GM18505 (cell line): ENCODE measurements at regions not wholly inside any gene's neighbourhood (a gene's known extent, or its start where the extent isn't known, plus 50 kb on each side); places are given as distances from the start of the nearest gene placed in this dataset.

Source experiments
- ATAC-seq: cut with Tn5 transposase; IDR thresholded peaks from one replicate; pipeline ENCODE4 v1.9.1; 2021; ENCODE audit not compliant: unreplicated experiment
- POLR2A ChIP-seq: IDR thresholded peaks from 4 replicates; pipeline ENCODE4 v1.6.1; 2011; ENCODE audit warnings: borderline replicate concordance; ENCODE audit not compliant: insufficient read depth, insufficient read length; ENCODE audit errors: extremely low read depth

- ATAC-seq, result no peak
Measured at GRCh38 chrX:87727620-87728019, 210.0 kb downstream of the KLHL4 start.

GRCh38 chrX:87728024-87728423, 210.4 kb downstream of the KLHL4 start:
- TF ChIP-seq POLR2A, result no peak
- ATAC-seq, result no peak

More at GRCh38 chrX:87727620-87728019, 210.0 kb downstream of the KLHL4 start:
- TF ChIP-seq POLR2A, result no peak

- TF ChIP-seq POLR2A, result no peak
- no peak for ATAC-seq
Measured at GRCh38 chrX:87728459-87728858, 210.9 kb downstream of the KLHL4 start.

- no peak for TF ChIP-seq POLR2A
- no peak for ATAC-seq
Measured at GRCh38 chrX:87732133-87732532, 214.5 kb downstream of the KLHL4 start.

- TF ChIP-seq POLR2A, result no peak
- no peak for ATAC-seq
Measured at GRCh38 chrX:87736576-87736975, 219.0 kb downstream of the KLHL4 start.

GRCh38 chrX:87744391-87744790, 226.8 kb downstream of the KLHL4 start:
- ATAC-seq, result no peak
- TF ChIP-seq POLR2A, result no peak

GRCh38 chrX:87755493-87755892, 237.9 kb downstream of the KLHL4 start:
- ATAC-seq, result no peak
- TF ChIP-seq POLR2A, result no peak

- no peak for TF ChIP-seq POLR2A
- ATAC-seq, result no peak
Measured at GRCh38 chrX:87788976-87789375, 271.4 kb downstream of the KLHL4 start.

GRCh38 chrX:87798039-87798438, 280.4 kb downstream of the KLHL4 start:
- TF ChIP-seq POLR2A, result no peak

GRCh38 chrX:87805829-87806490, 288.4 kb downstream of the KLHL4 start:
- TF ChIP-seq POLR2A, result no peak
- no peak for ATAC-seq

More at GRCh38 chrX:87798039-87798438, 280.4 kb downstream of the KLHL4 start:
- no peak for ATAC-seq

GRCh38 chrX:87808576-87809243, 291.1 kb downstream of the KLHL4 start:
- TF ChIP-seq POLR2A, result no peak
- no peak for ATAC-seq

GRCh38 chrX:87813566-87813965, 296.0 kb downstream of the KLHL4 start:
- no peak for ATAC-seq
- TF ChIP-seq POLR2A, result no peak

GRCh38 chrX:87846956-87847355, 329.4 kb downstream of the KLHL4 start:
- no peak for ATAC-seq
- TF ChIP-seq POLR2A, result no peak

- no peak for TF ChIP-seq POLR2A
- ATAC-seq, result peak; percentile 59
Measured at GRCh38 chrX:87873347-87873941, 355.8 kb downstream of the KLHL4 start.

- TF ChIP-seq POLR2A, result no peak
- ATAC-seq, result peak; percentile 53
Measured at GRCh38 chrX:87874043-87874442, 356.4 kb downstream of the KLHL4 start.

GRCh38 chrX:87878926-87879325, 361.3 kb downstream of the KLHL4 start:
- TF ChIP-seq POLR2A, result no peak
- ATAC-seq, result no peak
